ENCODE measurements at regions not wholly inside any gene's neighbourhood (a gene's known extent, or its start where the extent isn't known, plus 50 kb on each side); places are given as distances from the start of the nearest gene placed in this dataset.

GRCh38 chr1:79762461-79762860 is 755.9 kb upstream of the ADGRL4 start:
- H3K9ac ChIP-seq (ENCODE audit: low read depth in 1 of 2, low read length in 2 of 2), result no peak overlapping the region
- peaks cover 0 to 2% (median 0%) of the 10 kb centered on the region in 4 donors for H3K9me3 ChIP-seq (ENCODE audit: control insufficient read depth in 4 of 4, low read length in 3 of 4)
- H3K4me3 ChIP-seq (ENCODE audit: low read depth in 1 of 3, low read length in 3 of 3), result no peak overlapping the region
- no peaks in the 10 kb centered on the region for H3K4me1 ChIP-seq (ENCODE audit: control insufficient read depth in 4 of 4, insufficient read depth in 4 of 4, low read length in 3 of 4)
- H3K27ac ChIP-seq (ENCODE audit: low read depth in 1 of 2, low read length in 2 of 2), result no peak overlapping the region
- H3K36me3 ChIP-seq (ENCODE audit: control insufficient read depth in 4 of 4, insufficient read depth in 3 of 4, low read depth in 1 of 4, low read length in 3 of 4), result no peaks in the 10 kb centered on the region
- DNase-seq (ENCODE audit: low spot score), result no peak
- no peaks in the 10 kb centered on the region for H3K27me3 ChIP-seq (ENCODE audit: control insufficient read depth in 4 of 4, insufficient read depth in 4 of 4, low read length in 3 of 4)
- TF ChIP-seq NR2F2 (IDR thresholded peaks at IDR 0.05) (no peak), GABPA (IDR thresholded peaks at IDR 0.05 in 1 of 2, conservative IDR thresholded peaks at IDR 0.05 in 1 of 2) (no peak)

- no peak for DNase-seq (ENCODE audit: low spot score)
- Histone ChIP-seq H3K4me1 (ENCODE audit: control insufficient read depth in 4 of 4, insufficient read depth in 4 of 4, low read length in 3 of 4) (no peaks in the 10 kb centered on the region), H3K9ac (ENCODE audit: low read depth in 1 of 2, low read length in 2 of 2) (no peak overlapping the region), H3K27me3 (ENCODE audit: control insufficient read depth in 4 of 4, insufficient read depth in 4 of 4, low read length in 3 of 4) (no peaks in the 10 kb centered on the region), H3K36me3 (ENCODE audit: control insufficient read depth in 4 of 4, insufficient read depth in 3 of 4, low read depth in 1 of 4, low read length in 3 of 4) (no peaks in the 10 kb centered on the region), H3K9me3 (ENCODE audit: control insufficient read depth in 4 of 4, low read length in 3 of 4) (peaks cover 0 to 2% (median 0%) of the 10 kb centered on the region in 4 donors), H3K27ac (ENCODE audit: low read depth in 1 of 2, low read length in 2 of 2) (no peak overlapping the region), H3K4me3 (ENCODE audit: low read depth in 1 of 3, low read length in 3 of 3) (no peak overlapping the region)
- no peak for TF ChIP-seq NR2F2 (IDR thresholded peaks at IDR 0.05)
- 73% methylated on average over 1 of the region's 1 CpG for WGBS
Observed at GRCh38 chr1:79760531-79760930, 754.0 kb upstream of the ADGRL4 start.

GRCh38 chr1:79749607-79750006 is 743.1 kb upstream of the ADGRL4 start:
- no peak for TF ChIP-seq EGR1 (IDR thresholded peaks at IDR 0.05; ENCODE audit: low read depth in 2 of 2)
- no peak for TF ChIP-seq FOXA2 (IDR thresholded peaks at IDR 0.05)
- TF ChIP-seq ZBTB33 (IDR thresholded peaks at IDR 0.05), result no peak
- no peak for TF ChIP-seq FOXA1 (IDR thresholded peaks at IDR 0.05)
- no peak for TF ChIP-seq CTCF (IDR thresholded peaks at IDR 0.05; ENCODE audit: low read depth, low read length, missing input control)
- no peak for TF ChIP-seq GABPA (IDR thresholded peaks at IDR 0.05 in 1 of 2, conservative IDR thresholded peaks at IDR 0.05 in 1 of 2)
- TF ChIP-seq JUND (IDR thresholded peaks at IDR 0.05), result no peak
- no peak for TF ChIP-seq YY1 (IDR thresholded peaks at IDR 0.05)
- 84% methylated on average over 2 of the region's 2 CpGs for WGBS
- Histone ChIP-seq H3K27ac (ENCODE audit: low read depth in 1 of 2, low read length in 2 of 2) (no peak overlapping the region), H3K9me3 (ENCODE audit: control insufficient read depth in 4 of 4, low read length in 3 of 4) (no peaks in the 10 kb centered on the region), H3K36me3 (ENCODE audit: control insufficient read depth in 4 of 4, insufficient read depth in 3 of 4, low read depth in 1 of 4, low read length in 3 of 4) (no peaks in the 10 kb centered on the region), H3K27me3 (ENCODE audit: control insufficient read depth in 4 of 4, insufficient read depth in 4 of 4, low read length in 3 of 4) (no peaks in the 10 kb centered on the region), H3K9ac (ENCODE audit: low read depth in 1 of 2, low read length in 2 of 2) (no peak overlapping the region), H3K4me1 (ENCODE audit: control insufficient read depth in 4 of 4, insufficient read depth in 4 of 4, low read length in 3 of 4) (no peaks in the 10 kb centered on the region), H3K4me3 (ENCODE audit: low read depth in 1 of 3, low read length in 3 of 3) (no peak overlapping the region)
- DNase-seq (ENCODE audit: low spot score), result no peak

- no peaks in the 10 kb centered on the region for H3K36me3 ChIP-seq (ENCODE audit: control insufficient read depth in 4 of 4, insufficient read depth in 3 of 4, low read depth in 1 of 4, low read length in 3 of 4)
- H3K4me1 ChIP-seq (ENCODE audit: control insufficient read depth in 4 of 4, insufficient read depth in 4 of 4, low read length in 3 of 4), result no peaks in the 10 kb centered on the region
- H3K9ac ChIP-seq (ENCODE audit: low read depth in 1 of 2, low read length in 2 of 2), result no peak overlapping the region
- H3K4me3 ChIP-seq (ENCODE audit: low read depth in 1 of 3, low read length in 3 of 3), result no peak overlapping the region
- no peak for DNase-seq (ENCODE audit: low spot score)
- H3K27me3 ChIP-seq (ENCODE audit: control insufficient read depth in 4 of 4, insufficient read depth in 4 of 4, low read length in 3 of 4), result no peaks in the 10 kb centered on the region
- H3K9me3 ChIP-seq (ENCODE audit: control insufficient read depth in 4 of 4, low read length in 3 of 4), result no peaks in the 10 kb centered on the region
- WGBS, result 63% methylated on average over 2 of the region's 2 CpGs
- H3K27ac ChIP-seq (ENCODE audit: low read depth in 1 of 2, low read length in 2 of 2), result no peak overlapping the region
- TF ChIP-seq FOXA2 (IDR thresholded peaks at IDR 0.05), result no peak
- TF ChIP-seq FOXA1 (IDR thresholded peaks at IDR 0.05), result no peak
- TF ChIP-seq HNF4G (IDR thresholded peaks at IDR 0.05), result no peak
Observed at GRCh38 chr1:79745929-79746328, 739.4 kb upstream of the ADGRL4 start.

Measured in liver (tissue), 8 donors.